ES-I3 (cell line): ENCODE measurements at regions not wholly inside any gene's neighbourhood (a gene's known extent, or its start where the extent isn't known, plus 50 kb on each side); places are given as distances from the start of the nearest gene placed in this dataset.
"Not testable (repeated sequence)": the region's sequence is repeated elsewhere in the genome, so short reads cannot be mapped to it uniquely, and the experiment has no call there.

Experiments
- H3K36me3 ChIP-seq: 2 replicates; pipeline ENCODE4 v1.6.1; 2013; ENCODE audit warnings: mild to moderate bottlenecking, low read length, control low read depth, moderate library complexity; ENCODE audit not compliant: insufficient read depth
- H3K4me1 ChIP-seq: 2 replicates; pipeline ENCODE4 v1.6.1; 2013; ENCODE audit warnings: mild to moderate bottlenecking, control low read depth, low read length; ENCODE audit not compliant: insufficient read depth
- H3K9ac ChIP-seq: 2 replicates; pipeline ENCODE4 v1.6.1; 2013; ENCODE audit warnings: low read depth, mild to moderate bottlenecking, low read length, moderate library complexity
- H3K9me3 ChIP-seq: 2 replicates; pipeline ENCODE4 v1.6.1; 2013; ENCODE audit warnings: mild to moderate bottlenecking, low read length, moderate library complexity; ENCODE audit not compliant: control insufficient read depth, insufficient read depth

DNA sequence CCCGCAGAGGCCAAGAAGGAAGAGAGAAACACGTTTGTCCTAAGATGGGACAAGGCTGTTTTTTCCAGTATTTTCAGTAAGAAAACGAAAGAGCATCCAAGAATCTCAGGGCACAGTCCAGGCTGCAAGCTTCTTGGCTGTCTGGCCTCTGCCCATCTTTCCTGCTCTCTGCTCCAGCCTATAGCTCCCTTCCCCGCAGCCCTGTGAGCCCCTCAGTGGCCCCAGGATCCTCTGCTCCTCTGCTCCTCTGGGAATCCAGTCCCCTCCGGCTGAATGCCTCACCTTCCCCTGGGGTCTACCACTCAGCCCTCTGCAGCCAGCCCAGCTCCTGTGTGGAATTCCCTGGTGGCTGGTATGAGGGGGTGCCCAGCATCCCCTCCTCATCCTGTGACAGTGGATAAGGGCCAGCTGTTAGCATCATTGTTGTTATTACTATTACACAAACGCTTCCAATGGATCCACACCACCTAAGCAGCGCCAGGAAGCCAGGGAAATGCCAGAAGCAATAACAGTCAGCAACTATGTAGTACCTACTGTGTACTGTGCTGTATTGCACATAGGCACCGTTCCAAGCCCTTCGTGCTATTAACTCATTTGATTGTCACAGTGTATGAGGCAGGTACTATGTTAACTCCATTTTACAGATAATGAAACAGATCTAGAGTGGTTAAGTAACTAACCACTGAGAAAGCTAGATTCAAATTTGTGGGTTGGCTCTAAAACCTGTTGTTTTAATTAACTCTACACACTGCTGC, 60.3 kb upstream of the PTPN1 start:
- Histone ChIP-seq H3K4me1 (peaks cover 9% of the 10 kb centered on the region; the same call in 1 of the 2 replicates), H3K36me3 (no peaks in the 10 kb centered on the region), H3K9ac (no peak overlapping the region), H3K9me3 (no peaks in the 10 kb centered on the region)

DNA sequence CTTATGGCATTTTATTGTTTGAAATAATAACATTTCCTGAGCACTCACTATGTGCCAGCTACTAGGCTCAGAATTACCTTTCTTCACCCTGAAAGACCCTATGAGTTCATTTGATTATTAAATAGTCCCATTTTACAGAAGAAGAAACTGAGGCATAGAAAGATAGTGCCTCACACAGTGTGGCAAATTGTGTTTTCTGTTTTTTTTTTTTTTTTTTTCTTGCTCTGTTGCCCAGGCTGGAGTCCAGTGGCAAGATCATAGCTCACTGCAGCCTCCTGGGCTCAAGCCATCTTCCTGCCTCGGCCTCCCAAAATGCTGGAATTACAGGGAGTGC, 59.7 kb upstream of the PTPN1 start:
- Histone ChIP-seq H3K9ac (no peak overlapping the region), H3K9me3 (no peaks in the 10 kb centered on the region), H3K36me3 (no peaks in the 10 kb centered on the region), H3K4me1 (peaks cover 9% of the 10 kb centered on the region; the same call in 1 of the 2 replicates)

DNA sequence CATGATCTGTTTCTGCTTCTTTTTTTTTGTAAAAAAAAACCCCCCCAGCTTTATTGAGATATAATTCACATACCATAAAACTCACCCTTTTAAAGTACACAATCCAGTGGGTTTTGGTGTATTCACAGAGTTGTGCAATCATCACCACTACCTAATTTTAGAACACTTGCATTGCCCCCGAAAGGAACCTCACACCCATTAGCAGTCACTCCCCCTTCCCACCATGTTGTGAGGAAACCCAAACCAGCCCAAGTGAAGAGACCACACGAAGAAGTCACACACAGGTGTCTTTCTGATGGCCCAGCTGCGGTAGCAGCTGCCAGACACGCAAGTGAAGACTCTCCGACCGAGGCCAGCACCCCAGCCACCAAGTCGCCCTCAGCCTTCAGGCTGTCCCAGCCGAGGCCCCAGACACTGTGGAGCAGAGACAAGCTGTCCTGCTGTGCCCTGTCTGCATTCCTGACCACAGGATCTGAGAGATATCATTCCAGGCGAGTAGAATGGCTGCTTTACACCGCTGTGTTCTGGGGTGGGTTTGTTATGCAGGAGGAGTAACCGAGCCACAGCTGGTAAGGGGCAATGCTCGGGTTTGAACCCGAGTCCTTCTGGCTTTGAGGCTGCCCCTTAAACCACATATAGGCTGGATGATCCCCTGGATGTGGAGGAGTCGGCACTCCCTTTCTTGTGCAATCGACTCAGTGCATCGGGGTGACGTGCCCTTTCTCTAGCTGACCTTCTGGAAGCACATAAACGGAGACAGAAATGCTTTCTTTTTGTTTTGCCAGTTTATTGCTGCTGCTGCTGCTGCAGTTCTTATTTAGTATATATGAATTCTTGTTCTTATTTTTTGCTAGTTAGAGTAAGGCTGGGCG, 59.1 kb upstream of the PTPN1 start:
- Histone ChIP-seq H3K9me3 (no peaks in the 10 kb centered on the region), H3K36me3 (no peaks in the 10 kb centered on the region), H3K9ac (peak overlapping the region; percentile 12; the same call in 1 of the 2 replicates), H3K4me1 (peaks cover 9% of the 10 kb centered on the region; the same call in 1 of the 2 replicates)

DNA sequence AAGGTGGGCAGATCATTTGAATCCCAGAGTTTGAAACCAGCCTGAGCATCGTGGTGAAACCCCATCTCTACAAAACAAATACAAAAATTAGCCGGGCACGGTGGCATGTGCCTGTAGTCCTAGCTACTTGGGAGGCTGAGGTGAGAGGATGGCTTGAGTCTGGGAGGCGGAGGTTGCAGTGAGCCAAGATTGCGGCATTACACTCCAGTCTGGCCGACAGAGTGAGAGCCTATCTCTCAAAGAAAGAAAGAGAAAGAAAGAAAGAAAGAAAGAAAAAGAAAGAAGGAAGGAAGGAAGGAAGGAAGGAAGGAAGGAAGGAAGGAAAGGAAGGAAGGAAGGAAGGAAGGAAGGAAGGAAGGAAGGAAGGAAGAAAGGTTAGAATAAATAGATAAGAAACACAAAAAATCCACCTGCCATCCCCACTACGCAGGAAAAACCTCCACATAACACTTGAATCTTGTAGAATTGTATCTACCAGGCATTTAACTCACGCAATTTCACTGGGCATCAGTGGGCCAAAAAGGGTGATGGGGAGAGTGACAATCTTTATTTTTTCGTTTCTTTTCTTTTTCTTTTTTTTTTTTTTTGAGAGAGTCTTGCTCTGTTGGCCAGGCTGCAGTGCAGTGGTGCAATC, 58.3 kb upstream of the PTPN1 start:
- not testable (repeated sequence) for H3K36me3 ChIP-seq, H3K9me3 ChIP-seq, H3K4me1 ChIP-seq, H3K9ac ChIP-seq

DNA sequence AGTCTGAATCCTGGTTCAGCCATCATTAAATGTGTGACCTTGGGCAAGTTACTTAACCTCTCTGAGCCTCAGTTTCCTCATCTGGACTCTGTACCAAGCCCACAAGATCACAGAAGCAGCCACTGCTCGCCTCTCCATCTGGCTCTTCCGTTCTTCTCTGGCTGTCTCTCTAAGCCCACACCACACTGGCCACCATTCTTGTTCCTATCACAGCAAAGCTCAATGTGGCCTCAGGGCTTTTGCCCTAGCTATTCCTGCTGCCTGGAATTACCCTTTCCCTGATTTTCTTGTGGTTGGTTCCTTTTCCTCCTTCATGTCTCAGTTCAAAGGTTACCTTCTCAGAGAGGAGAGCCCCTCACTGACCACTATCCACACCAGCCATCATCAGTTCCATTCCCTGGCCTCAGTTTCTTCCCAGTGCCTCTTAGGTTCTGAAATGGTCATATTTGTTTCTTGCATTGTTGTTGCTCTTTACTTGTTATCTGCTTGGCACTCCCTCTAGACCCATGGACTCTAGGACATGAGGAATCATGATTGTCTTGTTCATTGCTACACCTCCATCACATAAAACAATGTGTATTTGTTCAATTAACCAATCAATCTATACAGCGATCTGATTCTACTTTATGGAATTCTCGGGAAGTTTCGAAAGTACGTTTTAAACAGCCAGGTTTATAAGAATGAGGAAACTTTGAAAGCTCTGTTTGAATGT, 56.5 kb upstream of the PTPN1 start:
- peaks cover 11% of the 10 kb centered on the region; the same call in 1 of the 2 replicates for H3K4me1 ChIP-seq
- H3K9me3 ChIP-seq, result no peaks in the 10 kb centered on the region
- H3K9ac ChIP-seq, result no peak overlapping the region
- no peaks in the 10 kb centered on the region for H3K36me3 ChIP-seq

DNA sequence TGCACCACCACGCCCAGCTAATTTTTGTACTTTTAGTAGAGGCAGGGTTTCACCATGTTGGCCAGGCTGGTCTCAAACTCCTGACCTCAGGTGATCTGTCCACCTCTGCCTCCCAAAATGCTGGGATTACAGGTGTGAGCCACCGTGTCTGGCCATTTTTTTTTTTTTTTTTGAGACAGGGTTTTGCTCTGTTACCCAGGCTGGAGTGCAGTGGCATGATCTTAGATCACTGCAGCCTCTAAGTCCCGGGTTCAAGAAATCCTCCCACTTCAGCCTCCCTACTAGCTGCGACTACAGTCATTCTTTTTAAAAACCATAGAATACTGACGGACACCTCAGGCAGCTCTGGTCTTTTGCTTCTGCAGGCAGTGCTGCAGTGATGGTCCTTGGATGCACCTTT, 54.9 kb upstream of the PTPN1 start:
- H3K4me1 ChIP-seq, result peaks cover 11% of the 10 kb centered on the region; the same call in 1 of the 2 replicates
- H3K9ac ChIP-seq, H3K9me3 ChIP-seq, H3K36me3 ChIP-seq: not testable (repeated sequence)

DNA sequence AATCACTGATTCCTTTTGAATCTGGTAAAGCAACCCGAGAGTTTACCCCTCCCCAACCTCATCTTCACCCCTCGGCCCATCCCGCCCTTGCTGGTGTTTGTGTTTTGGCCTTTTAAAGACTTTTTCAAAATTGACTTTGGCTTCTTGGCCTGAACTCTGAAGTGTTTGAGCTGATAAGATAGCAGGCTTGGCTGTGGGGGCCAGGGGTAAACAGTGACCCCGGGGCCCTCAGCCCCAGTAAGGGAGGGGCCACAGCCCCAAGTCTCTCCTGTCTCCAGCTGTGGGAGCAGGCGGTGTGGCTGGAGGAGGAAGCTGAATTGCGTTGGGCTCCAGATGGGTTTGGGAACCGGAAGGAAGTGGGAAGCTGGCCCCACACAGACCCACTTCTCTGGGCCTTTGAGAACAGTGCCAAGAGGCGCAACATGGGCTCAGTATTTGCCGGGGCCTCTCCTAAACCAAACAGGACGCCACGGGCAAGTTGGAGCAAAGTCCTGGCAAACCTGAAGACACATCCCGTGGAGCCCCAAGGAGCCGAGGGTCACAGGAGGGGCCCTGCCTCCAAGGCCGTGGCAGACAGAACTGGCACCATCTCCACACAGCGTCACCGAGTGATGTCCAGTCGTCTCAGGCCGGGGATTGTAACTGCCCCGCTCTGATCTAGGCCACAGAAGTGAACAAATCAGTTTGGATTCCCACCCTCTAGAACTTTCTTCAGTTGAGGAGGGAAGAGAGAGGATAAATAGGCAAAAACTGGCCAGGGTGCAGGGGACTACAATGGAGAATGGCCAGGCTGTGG, 54.3 kb upstream of the PTPN1 start:
- H3K9ac ChIP-seq, result no peak overlapping the region
- no peaks in the 10 kb centered on the region for H3K36me3 ChIP-seq
- H3K9me3 ChIP-seq, result no peaks in the 10 kb centered on the region
- peaks cover 12% of the 10 kb centered on the region; the same call in 1 of the 2 replicates for H3K4me1 ChIP-seq

DNA sequence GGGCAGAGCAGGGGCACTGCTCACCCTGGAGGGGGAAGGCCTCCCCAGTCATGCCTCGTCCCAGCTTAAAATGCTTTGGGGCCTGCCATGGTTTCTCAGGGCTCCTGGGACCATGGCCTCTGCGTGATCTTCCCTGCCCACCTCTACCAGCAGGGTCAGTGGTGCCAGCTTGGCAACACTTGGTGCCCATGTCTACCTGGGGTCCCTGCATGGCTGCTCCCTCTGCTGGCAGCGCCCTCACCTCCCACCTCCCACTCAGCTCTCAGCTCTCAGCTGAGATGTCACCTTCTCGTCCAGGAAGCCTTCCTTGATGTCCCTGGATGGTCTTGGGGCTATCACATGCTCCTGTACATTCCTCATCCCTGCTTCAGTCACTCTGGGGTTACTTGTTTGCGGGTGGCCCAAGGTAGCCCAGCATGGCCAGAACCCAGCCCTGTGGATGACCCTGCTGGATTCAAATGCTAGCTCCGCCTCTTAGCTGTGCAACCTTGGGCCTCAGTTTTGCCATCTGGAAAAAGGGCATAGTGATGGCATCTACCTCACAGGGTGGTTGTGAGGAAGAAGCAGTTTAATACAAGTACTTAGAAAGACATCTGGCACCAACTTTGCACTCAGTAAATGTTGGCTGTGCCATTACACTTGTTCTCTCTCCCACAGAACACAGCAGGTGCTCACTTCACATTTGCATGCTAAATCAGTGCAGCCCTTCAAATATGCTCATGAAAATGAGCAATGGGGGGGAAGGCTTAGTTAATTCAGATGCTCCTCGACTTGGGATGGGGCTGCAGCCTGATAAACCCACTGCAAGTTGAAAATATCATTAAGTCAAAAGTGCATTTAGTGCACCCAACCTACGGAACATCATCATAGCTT, 53.5 kb upstream of the PTPN1 start:
- H3K9me3 ChIP-seq, result no peaks in the 10 kb centered on the region
- no peak overlapping the region for H3K9ac ChIP-seq
- H3K4me1 ChIP-seq, result peaks cover 6% of the 10 kb centered on the region; the same call in 1 of the 2 replicates
- no peaks in the 10 kb centered on the region for H3K36me3 ChIP-seq

DNA sequence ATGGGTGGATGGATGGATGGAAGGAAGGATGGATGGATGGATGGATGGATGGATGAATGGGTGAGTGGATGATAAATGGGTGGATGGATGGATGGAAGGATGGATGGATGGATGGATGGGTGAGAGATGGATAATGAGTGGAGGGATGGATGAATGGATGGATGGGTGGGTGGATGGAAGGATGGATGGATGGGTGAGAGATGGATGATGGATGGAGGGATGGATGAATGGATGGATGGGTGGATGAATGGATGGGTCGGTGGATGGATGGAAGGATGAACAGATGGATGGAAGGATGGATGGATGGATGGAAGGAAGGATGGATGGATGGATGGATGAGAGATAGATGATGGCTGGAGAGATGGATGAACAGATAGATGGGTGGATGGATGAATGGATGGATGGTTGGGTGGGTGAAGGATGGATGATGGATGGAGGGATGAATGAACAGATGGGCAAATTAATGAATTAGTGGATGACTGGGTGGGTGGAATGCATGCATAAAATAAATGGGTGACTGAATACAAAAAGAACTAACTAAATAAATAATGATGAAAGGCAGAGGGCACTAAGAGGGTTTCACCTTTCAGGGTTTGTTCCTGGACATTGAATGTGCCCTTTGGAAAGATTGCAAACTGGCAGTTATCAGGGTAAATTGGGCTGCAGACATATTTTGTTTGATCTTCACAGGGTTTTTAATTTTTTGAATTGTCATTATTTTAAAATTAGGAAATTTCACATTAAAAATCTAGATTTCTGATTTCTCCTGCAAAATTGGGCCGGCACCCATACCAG, 50.9 kb upstream of the PTPN1 start:
- H3K9me3 ChIP-seq, result no peaks in the 10 kb centered on the region
- no peak overlapping the region for H3K9ac ChIP-seq
- H3K36me3 ChIP-seq, result no peaks in the 10 kb centered on the region
- peaks cover 9% of the 10 kb centered on the region; the same call in 1 of the 2 replicates for H3K4me1 ChIP-seq

DNA sequence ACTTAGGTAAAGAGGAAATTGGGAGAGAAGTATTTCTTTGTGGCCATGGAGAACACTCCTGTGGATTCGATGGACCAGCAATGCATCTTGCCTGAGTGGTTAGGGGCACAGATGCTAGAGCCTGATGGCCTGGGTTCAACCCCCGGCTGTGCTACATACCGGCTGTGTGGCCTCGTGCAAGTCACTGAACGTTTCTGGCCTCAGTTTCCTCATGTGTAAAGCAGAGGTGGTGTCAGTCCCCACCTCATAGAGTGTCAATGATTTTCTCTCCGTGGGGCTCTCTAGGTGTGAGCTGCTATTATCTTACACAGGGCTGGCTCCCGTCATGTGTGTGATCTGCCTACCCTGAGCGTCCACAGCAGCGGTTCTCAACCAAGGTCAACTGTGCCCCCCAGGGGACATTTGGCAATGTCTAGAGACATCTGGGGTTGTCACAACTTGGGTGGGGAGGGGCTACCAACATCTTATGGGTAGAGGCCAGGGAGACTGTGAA, 50.0 kb upstream of the PTPN1 start:
- Histone ChIP-seq H3K9ac (no peak overlapping the region), H3K36me3 (no peaks in the 10 kb centered on the region), H3K9me3 (no peaks in the 10 kb centered on the region), H3K4me1 (peaks cover 9% of the 10 kb centered on the region; the same call in 1 of the 2 replicates)
